CD14-positive monocyte (primary cell): ENCODE measurements at regions not wholly inside any gene's neighbourhood (a gene's known extent, or its start where the extent isn't known, plus 50 kb on each side); places are given as distances from the start of the nearest gene placed in this dataset.

Experiments
- DNase-seq, 3 donors: peaks; one replicate each; pipeline ENCODE4 v3.0.0-alpha.2; 2011 to 2022
- H2AFZ ChIP-seq: 2 replicates; pipeline ENCODE4 v1.6.0; 2012; ENCODE audit warnings: mild to moderate bottlenecking, low read depth, low read length, inconsistent platforms; ENCODE audit not compliant: insufficient read depth, poor library complexity, severe bottlenecking
- H3K27ac ChIP-seq, 2 donors: 1 replicate in 1 of 2; 2 replicates in 1 of 2; pipeline ENCODE4 v1.5.1; 2012 to 2013; ENCODE audit warnings: low read length in 2 of 2, control low read depth in 1 of 2, inconsistent platforms in 1 of 2, low read depth in 1 of 2, mild to moderate bottlenecking in 1 of 2
- H3K27me3 ChIP-seq, 2 donors: one replicate each; pipeline versions ENCODE4 v1.6.0 to v1.6.1; 2011 to 2013; ENCODE audit warnings: low read length in 2 of 2; ENCODE audit not compliant: control insufficient read depth in 2 of 2, insufficient read depth in 2 of 2
- H3K36me3 ChIP-seq, 2 donors: replicated peaks in 1 of 2; 1 replicate in 1 of 2; 2 replicates in 1 of 2; pipeline versions ENCODE4 v1.5.1 to v1.6.1; 2012 to 2013; ENCODE audit warnings: low read length in 2 of 2, control low read depth in 1 of 2, inconsistent platforms in 1 of 2, mild to moderate bottlenecking in 1 of 2; ENCODE audit not compliant: insufficient read depth in 2 of 2, control insufficient read depth in 1 of 2
- H3K4me1 ChIP-seq, 2 donors: 1 replicate in 1 of 2; 2 replicates in 1 of 2; pipeline versions ENCODE4 v1.5.1 to v1.6.1; 2012 to 2013; ENCODE audit warnings: low read length in 2 of 2, control low read depth in 1 of 2, inconsistent platforms in 1 of 2, mild to moderate bottlenecking in 1 of 2, moderate library complexity in 1 of 2; ENCODE audit not compliant: insufficient read depth in 2 of 2, control insufficient read depth in 1 of 2
- H3K4me2 ChIP-seq: replicated peaks from 2 replicates; pipeline ENCODE3; 2012; ENCODE audit warnings: low read length, moderate library complexity, mild to moderate bottlenecking; ENCODE audit not compliant: poor library complexity, severe bottlenecking; ENCODE audit errors: extremely low read depth
- H3K4me3 ChIP-seq, 3 experiments: fragments of 200-600 bp in 1 of 3; sonication (generic) in 1 of 3; replicated peaks in 1 of 3; 1 replicate in 2 of 3; 2 replicates in 1 of 3; pipeline ENCODE4 v1.5.1; 2011 to 2013; ENCODE audit warnings: low read length in 3 of 3, mild to moderate bottlenecking in 3 of 3, control low read depth in 2 of 3, low read depth in 2 of 3, inconsistent platforms in 1 of 3, moderate library complexity in 1 of 3
- H3K79me2 ChIP-seq: 2 replicates; pipeline ENCODE4 v1.6.0; 2012; ENCODE audit warnings: mild to moderate bottlenecking, control low read depth, inconsistent platforms, low read length, moderate library complexity; ENCODE audit not compliant: insufficient read depth
- H3K9ac ChIP-seq: 2 replicates; pipeline ENCODE4 v1.6.0; 2017; ENCODE audit warnings: low read length, mild to moderate bottlenecking; ENCODE audit not compliant: insufficient read depth, poor library complexity, severe bottlenecking
- H3K9me3 ChIP-seq, 2 donors: replicated peaks in 1 of 2; 1 replicate in 1 of 2; 2 replicates in 1 of 2; pipeline versions ENCODE4 v1.5.1 to v1.6.1; 2012 to 2013; ENCODE audit warnings: low read length in 2 of 2, control low read depth in 1 of 2; ENCODE audit not compliant: control insufficient read depth in 1 of 2, insufficient read depth in 1 of 2
- H4K20me1 ChIP-seq: 2 replicates; pipeline ENCODE4 v1.6.0; 2012; ENCODE audit warnings: mild to moderate bottlenecking, low read length, control low read depth, moderate library complexity; ENCODE audit not compliant: insufficient read depth
- H3K27ac Mint-ChIP-seq, 7 donors: one replicate each; pipeline ENCODE4 v1.8.0; 2020; ENCODE audit warnings: mild to moderate bottlenecking in 7 of 7, mixed read lengths in 7 of 7, moderate library complexity in 6 of 7, inconsistent platforms in 2 of 7
- H3K27me3 Mint-ChIP-seq, 3 donors: one replicate each; pipeline ENCODE4 v1.8.0; 2021 to 2022; ENCODE audit warnings: low read depth in 3 of 3, mild to moderate bottlenecking in 3 of 3, mixed read lengths in 3 of 3, moderate library complexity in 3 of 3, inconsistent platforms in 1 of 3
- H3K36me3 Mint-ChIP-seq, 2 donors: one replicate each; pipeline ENCODE4 v1.8.0; 2020; ENCODE audit warnings: mixed read lengths in 2 of 2, inconsistent platforms in 1 of 2, mild to moderate bottlenecking in 1 of 2
- H3K4me1 Mint-ChIP-seq: one replicate; pipeline ENCODE4 v1.8.0; 2020; ENCODE audit warnings: mild to moderate bottlenecking, mixed read lengths
- H3K4me3 Mint-ChIP-seq, 2 donors: one replicate each; pipeline ENCODE4 v1.8.0; 2020; ENCODE audit warnings: mild to moderate bottlenecking in 2 of 2, mixed read lengths in 2 of 2, moderate library complexity in 1 of 2
- H3K9me3 Mint-ChIP-seq, 7 donors: one replicate each; pipeline ENCODE4 v1.8.0; 2020 to 2022; ENCODE audit warnings: mixed read lengths in 7 of 7, mild to moderate bottlenecking in 6 of 7, moderate library complexity in 6 of 7, inconsistent platforms in 2 of 7
- WGBS: methylation state at CpG from one replicate; pipeline ENCODE4 v1.1.5; 2013; ENCODE audit warnings: missing lambda C conversion rate; ENCODE audit not compliant: insufficient coverage; 5-methylcytosine and 5-hydroxymethylcytosine counted together
- intact Hi-C, 2 donors: fragments of 100-400 bp; cut with micrococcal nuclease; formaldehyde crosslinking; loops; one replicate each; pipeline versions ENCODE4 v1.15.0 to v1.15.1; 2023
- TF ChIP-seq, protein P1 (sequence below): fragments of 200-600 bp; IDR thresholded peaks from one replicate; pipeline ENCODE4 v1.8.0; 2022; ENCODE audit warnings: antibody characterized with exemption, mild to moderate bottlenecking

DNA sequence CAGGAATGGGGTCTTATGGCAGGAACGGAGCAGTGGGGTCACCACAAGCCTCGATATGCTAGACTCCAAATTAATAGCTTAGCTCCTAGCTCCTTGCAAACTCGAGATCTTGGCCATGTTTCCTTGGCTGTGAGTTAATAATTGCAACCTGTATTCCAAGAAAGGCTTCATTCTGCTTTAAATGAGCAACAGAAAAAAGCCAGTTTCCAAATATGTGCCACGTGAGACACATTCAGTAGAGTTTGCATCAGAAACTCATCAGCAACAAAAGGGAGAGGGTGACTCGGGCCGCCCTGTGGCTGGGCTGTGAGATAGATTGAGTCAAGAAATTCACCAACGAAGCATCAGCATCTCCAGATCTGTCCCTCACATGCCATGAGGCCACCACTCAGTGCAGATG is 112.0 kb downstream of the NPTX2 start:
- TF ChIP-seq, protein P1, sequence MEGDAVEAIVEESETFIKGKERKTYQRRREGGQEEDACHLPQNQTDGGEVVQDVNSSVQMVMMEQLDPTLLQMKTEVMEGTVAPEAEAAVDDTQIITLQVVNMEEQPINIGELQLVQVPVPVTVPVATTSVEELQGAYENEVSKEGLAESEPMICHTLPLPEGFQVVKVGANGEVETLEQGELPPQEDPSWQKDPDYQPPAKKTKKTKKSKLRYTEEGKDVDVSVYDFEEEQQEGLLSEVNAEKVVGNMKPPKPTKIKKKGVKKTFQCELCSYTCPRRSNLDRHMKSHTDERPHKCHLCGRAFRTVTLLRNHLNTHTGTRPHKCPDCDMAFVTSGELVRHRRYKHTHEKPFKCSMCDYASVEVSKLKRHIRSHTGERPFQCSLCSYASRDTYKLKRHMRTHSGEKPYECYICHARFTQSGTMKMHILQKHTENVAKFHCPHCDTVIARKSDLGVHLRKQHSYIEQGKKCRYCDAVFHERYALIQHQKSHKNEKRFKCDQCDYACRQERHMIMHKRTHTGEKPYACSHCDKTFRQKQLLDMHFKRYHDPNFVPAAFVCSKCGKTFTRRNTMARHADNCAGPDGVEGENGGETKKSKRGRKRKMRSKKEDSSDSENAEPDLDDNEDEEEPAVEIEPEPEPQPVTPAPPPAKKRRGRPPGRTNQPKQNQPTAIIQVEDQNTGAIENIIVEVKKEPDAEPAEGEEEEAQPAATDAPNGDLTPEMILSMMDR: no peak
- intact Hi-C loops: no loop called here
- H3K4me1 Mint-ChIP-seq: no peaks in the 10 kb centered on the region
- H3K27me3 Mint-ChIP-seq: peaks cover 8 to 14% (median 8%) of the 10 kb centered on the region in 3 donors
- no peak overlapping the region for H2AFZ ChIP-seq
- no peaks in the 10 kb centered on the region for H3K79me2 ChIP-seq
- no peak overlapping the region for H3K4me3 Mint-ChIP-seq
- H3K4me2 ChIP-seq: no peak overlapping the region
- no peaks in the 10 kb centered on the region for H4K20me1 ChIP-seq
- peaks cover 0 to 4% of the 10 kb centered on the region in 2 donors for H3K9me3 ChIP-seq
- 86% methylated on average over 3 of the region's 7 CpGs for WGBS
- no peak overlapping the region for H3K4me3 ChIP-seq
- no peaks in the 10 kb centered on the region for H3K27me3 ChIP-seq
- H3K27ac Mint-ChIP-seq: no peak overlapping the region
- no peak overlapping the region for H3K9ac ChIP-seq
- no peaks in the 10 kb centered on the region for H3K4me1 ChIP-seq
- H3K36me3 Mint-ChIP-seq: no peaks in the 10 kb centered on the region
- no peak overlapping the region for H3K27ac ChIP-seq
- no peaks in the 10 kb centered on the region for H3K36me3 ChIP-seq
- H3K9me3 Mint-ChIP-seq: peaks cover 3 to 8% (median 5%) of the 10 kb centered on the region in 7 donors
- no peak for DNase-seq

DNA sequence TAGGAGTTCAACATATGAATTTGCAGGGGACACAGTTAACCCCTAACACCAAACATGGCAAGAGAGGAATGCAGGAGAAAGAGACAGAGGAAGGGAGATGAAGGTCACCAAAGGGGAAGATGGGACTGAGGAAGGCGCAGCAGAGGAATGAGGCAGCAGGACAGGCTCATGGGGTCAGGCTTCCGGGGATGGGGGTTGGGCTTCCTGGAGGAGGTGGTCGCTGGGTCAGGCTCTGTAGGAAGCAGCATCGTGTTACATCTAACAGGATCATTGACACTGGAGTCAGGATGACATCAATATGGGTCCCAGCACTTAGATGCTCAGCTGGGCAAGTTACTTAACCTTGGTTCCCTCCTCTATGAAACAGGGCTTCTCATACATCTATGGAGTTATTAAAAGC is 113.2 kb downstream of the NPTX2 start:
- H2AFZ ChIP-seq: no peak overlapping the region
- no peaks in the 10 kb centered on the region for H3K36me3 ChIP-seq
- Mint-ChIP-seq H3K4me3 (no peak overlapping the region), H3K36me3 (no peaks in the 10 kb centered on the region), H3K4me1 (no peaks in the 10 kb centered on the region), H3K27ac (no peak overlapping the region), H3K9me3 (peaks cover 3 to 8% (median 5%) of the 10 kb centered on the region in 7 donors), H3K27me3 (peaks cover 8 to 14% (median 8%) of the 10 kb centered on the region in 3 donors)
- H3K4me3 ChIP-seq: no peak overlapping the region
- H3K4me1 ChIP-seq: no peaks in the 10 kb centered on the region
- no peaks in the 10 kb centered on the region for H3K27me3 ChIP-seq
- peaks cover 0 to 4% of the 10 kb centered on the region in 2 donors for H3K9me3 ChIP-seq
- no peaks in the 10 kb centered on the region for H4K20me1 ChIP-seq
- intact Hi-C loops: loop anchor here in 1 of 2 donors (5.0 kb wide), 1 partner anchor 107 kb away; no protein-coding TSS in a partner anchor
- TF ChIP-seq, protein P1: no peak
- H3K27ac ChIP-seq: no peak overlapping the region
- WGBS: 59% methylated on average over 4 of the region's 4 CpGs
- no peak overlapping the region for H3K9ac ChIP-seq
- no peak overlapping the region for H3K4me2 ChIP-seq
- DNase-seq: no peak
- no peaks in the 10 kb centered on the region for H3K79me2 ChIP-seq
